HG02852 (cell line): ENCODE measurements at regions not wholly inside any gene's neighbourhood (a gene's known extent, or its start where the extent isn't known, plus 50 kb on each side); places are given as distances from the start of the nearest gene placed in this dataset.
"Not testable (repeated sequence)": the region's sequence is repeated elsewhere in the genome, so short reads cannot be mapped to it uniquely, and the experiment has no call there.

Experiments used
- ATAC-seq: cut with Tn5 transposase; IDR thresholded peaks from one replicate; pipeline ENCODE4 v1.9.1; 2021; ENCODE audit warnings: mild to moderate bottlenecking, moderate library complexity; ENCODE audit not compliant: unreplicated experiment

- no peak for ATAC-seq
Measured at GRCh38 chr13:80524447-80525215, 183.7 kb upstream of the SPRY2 start.

GRCh38 chr13:80523134-80523533, 182.2 kb upstream of the SPRY2 start:
- ATAC-seq, result no peak

- not testable (repeated sequence) for ATAC-seq
Measured at GRCh38 chr13:80522463-80522862, 181.5 kb upstream of the SPRY2 start.

- no peak for ATAC-seq
Measured at GRCh38 chr13:80516818-80517348, 176.0 kb upstream of the SPRY2 start.

GRCh38 chr13:80515296-80515695, 174.4 kb upstream of the SPRY2 start:
- no peak for ATAC-seq

GRCh38 chr13:80513196-80513595, 172.3 kb upstream of the SPRY2 start:
- no peak for ATAC-seq

- no peak for ATAC-seq
Measured at GRCh38 chr13:80510686-80511085, 169.8 kb upstream of the SPRY2 start.

GRCh38 chr13:80509264-80509663, 168.3 kb upstream of the SPRY2 start:
- ATAC-seq, result no peak

- ATAC-seq, result no peak
Measured at GRCh38 chr13:80508031-80508430, 167.1 kb upstream of the SPRY2 start.

- no peak for ATAC-seq
Measured at GRCh38 chr13:80504453-80504852, 163.5 kb upstream of the SPRY2 start.

GRCh38 chr13:80502359-80502758, 161.4 kb upstream of the SPRY2 start:
- no peak for ATAC-seq

GRCh38 chr13:80501556-80501955, 160.6 kb upstream of the SPRY2 start:
- ATAC-seq, result no peak

GRCh38 chr13:80499536-80500290, 158.8 kb upstream of the SPRY2 start:
- no peak for ATAC-seq

GRCh38 chr13:80498433-80498832, 157.5 kb upstream of the SPRY2 start:
- no peak for ATAC-seq

- ATAC-seq, result no peak
Measured at GRCh38 chr13:80497978-80498377, 157.1 kb upstream of the SPRY2 start.

- no peak for ATAC-seq
Measured at GRCh38 chr13:80497439-80497838, 156.5 kb upstream of the SPRY2 start.

GRCh38 chr13:80496721-80497397, 155.9 kb upstream of the SPRY2 start:
- no peak for ATAC-seq

- not testable (repeated sequence) for ATAC-seq
Measured at GRCh38 chr13:80490491-80490943, 149.6 kb upstream of the SPRY2 start.

- no peak for ATAC-seq
Measured at GRCh38 chr13:80486402-80486801, 145.5 kb upstream of the SPRY2 start.

GRCh38 chr13:80483157-80483556, 142.2 kb upstream of the SPRY2 start:
- no peak for ATAC-seq

- no peak for ATAC-seq
Measured at GRCh38 chr13:80481588-80481987, 140.7 kb upstream of the SPRY2 start.
